Esophagus muscularis mucosa (tissue), 4 donors: ENCODE measurements at regions not wholly inside any gene's neighbourhood (a gene's known extent, or its start where the extent isn't known, plus 50 kb on each side); places are given as distances from the start of the nearest gene placed in this dataset.

Experiments
- CTCF ChIP-seq, 3 experiments: fragments of 200-600 bp in 2 of 3; fragments of 450-650 bp in 1 of 3; sonication (generic) in 2 of 3; IDR thresholded peaks; one replicate each; pipeline ENCODE4 v1.5.1; 2017 to 2019; ENCODE audit warnings: antibody characterized with exemption in 3 of 3, mild to moderate bottlenecking in 2 of 3, moderate library complexity in 1 of 3
- EP300 ChIP-seq: sonication (generic); formaldehyde crosslinking; IDR thresholded peaks from one replicate; pipeline ENCODE4 v1.6.1; 2017; ENCODE audit warnings: antibody characterized with exemption
- POLR2A ChIP-seq: fragments of 450-650 bp; IDR thresholded peaks from one replicate; pipeline ENCODE4 v1.6.1; 2017; ENCODE audit warnings: antibody characterized with exemption, moderate library complexity, mild to moderate bottlenecking, low read depth
- POLR2AphosphoS5 ChIP-seq, 2 donors: sonication (generic); formaldehyde crosslinking; IDR thresholded peaks; one replicate each; pipeline ENCODE4 v1.6.1; 2017; ENCODE audit warnings: antibody characterized with exemption in 2 of 2

DNA sequence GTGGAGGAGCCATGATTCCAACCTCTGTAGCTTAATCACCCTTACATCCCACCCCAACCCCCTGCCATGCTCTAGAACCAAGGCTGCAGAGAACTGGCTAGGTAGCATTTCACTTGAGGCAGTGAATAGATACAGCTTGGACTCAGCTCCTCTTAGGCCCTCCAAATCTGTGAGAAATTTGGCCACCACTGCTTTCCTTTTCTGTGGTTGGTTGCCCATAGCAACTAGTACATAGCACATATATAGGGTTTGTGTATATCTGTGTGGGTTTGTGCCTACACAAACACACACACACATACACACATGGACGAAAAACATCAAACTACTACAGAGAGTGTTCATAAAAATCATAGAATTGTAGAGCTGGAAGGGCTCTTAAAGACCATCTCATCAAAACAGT, 52.0 kb upstream of the CCDC160 start:
- no peak for TF ChIP-seq CTCF (IDR thresholded peaks at IDR 0.05)
- no peak for TF ChIP-seq POLR2A
- no peak for TF ChIP-seq POLR2AphosphoS5 (IDR thresholded peaks at IDR 0.05)
- TF ChIP-seq EP300 = no peak
